Spinal cord (tissue), 8 donors: ENCODE measurements at regions not wholly inside any gene's neighbourhood (a gene's known extent, or its start where the extent isn't known, plus 50 kb on each side); places are given as distances from the start of the nearest gene placed in this dataset.

Experiments
- DNase-seq, 6 donors: peaks; one replicate each; pipeline versions ENCODE4 v3.0.0 to v3.0.0-alpha.2; 2013 to 2015; ENCODE audit warnings: low spot score in 6 of 6, low read depth in 4 of 6
- H3K27ac ChIP-seq: one replicate; pipeline ENCODE4 v1.5.1; 2013; ENCODE audit warnings: low read depth, low read length, control low read depth
- H3K27me3 ChIP-seq: one replicate; pipeline ENCODE4 v1.6.1; 2013; ENCODE audit warnings: low read length; ENCODE audit not compliant: control insufficient read depth, insufficient read depth
- H3K36me3 ChIP-seq: one replicate; pipeline ENCODE4 v1.6.1; 2013; ENCODE audit warnings: low read length; ENCODE audit not compliant: control insufficient read depth, insufficient read depth
- H3K4me1 ChIP-seq: one replicate; pipeline ENCODE4 v1.6.1; 2013; ENCODE audit warnings: low read length; ENCODE audit not compliant: control insufficient read depth, insufficient read depth
- H3K4me3 ChIP-seq: one replicate; pipeline ENCODE4 v1.5.1; 2013; ENCODE audit warnings: low read depth, low read length, control low read depth
- H3K9me3 ChIP-seq: one replicate; pipeline ENCODE4 v1.6.1; 2013; ENCODE audit warnings: low read length; ENCODE audit not compliant: control insufficient read depth, insufficient read depth

DNA sequence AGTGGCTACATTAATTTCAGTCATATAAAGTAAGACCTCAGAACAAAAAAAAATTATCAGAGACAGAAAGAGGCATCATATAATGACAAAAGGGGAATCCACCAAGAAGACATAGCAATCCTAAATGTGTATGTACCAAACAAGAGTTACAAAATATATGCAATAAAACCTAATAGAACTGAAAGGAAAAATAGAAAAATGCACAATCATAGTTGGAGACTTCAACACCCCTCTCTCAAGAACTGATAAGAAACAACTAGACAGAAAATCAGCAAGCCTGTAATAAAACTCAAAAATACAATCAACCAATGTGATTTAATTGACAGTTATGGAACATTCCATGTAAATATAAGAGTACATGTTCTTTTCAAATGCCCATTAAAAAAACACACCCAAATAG lies 61.3 kb upstream of the C16orf82 start:
- Histone ChIP-seq H3K4me1 (no peaks in the 10 kb centered on the region), H3K4me3 (no peak overlapping the region), H3K36me3 (no peaks in the 10 kb centered on the region), H3K27me3 (no peaks in the 10 kb centered on the region), H3K27ac (no peak overlapping the region), H3K9me3 (peaks cover 1% of the 10 kb centered on the region)
- DNase-seq = no peak
